22Rv1 (cell line): ENCODE measurements at regions not wholly inside any gene's neighbourhood (a gene's known extent, or its start where the extent isn't known, plus 50 kb on each side); places are given as distances from the start of the nearest gene placed in this dataset.

Source experiments
- CTCF ChIP-seq: fragments of 450-650 bp; IDR thresholded peaks from 2 replicates; pipeline ENCODE4 v1.5.1; 2017; ENCODE audit warnings: mild to moderate bottlenecking
- ZFX ChIP-seq: fragments of 450-650 bp; IDR thresholded peaks from 2 replicates; pipeline ENCODE4 v1.6.1; 2017; ENCODE audit warnings: antibody characterized with exemption, borderline replicate concordance

DNA sequence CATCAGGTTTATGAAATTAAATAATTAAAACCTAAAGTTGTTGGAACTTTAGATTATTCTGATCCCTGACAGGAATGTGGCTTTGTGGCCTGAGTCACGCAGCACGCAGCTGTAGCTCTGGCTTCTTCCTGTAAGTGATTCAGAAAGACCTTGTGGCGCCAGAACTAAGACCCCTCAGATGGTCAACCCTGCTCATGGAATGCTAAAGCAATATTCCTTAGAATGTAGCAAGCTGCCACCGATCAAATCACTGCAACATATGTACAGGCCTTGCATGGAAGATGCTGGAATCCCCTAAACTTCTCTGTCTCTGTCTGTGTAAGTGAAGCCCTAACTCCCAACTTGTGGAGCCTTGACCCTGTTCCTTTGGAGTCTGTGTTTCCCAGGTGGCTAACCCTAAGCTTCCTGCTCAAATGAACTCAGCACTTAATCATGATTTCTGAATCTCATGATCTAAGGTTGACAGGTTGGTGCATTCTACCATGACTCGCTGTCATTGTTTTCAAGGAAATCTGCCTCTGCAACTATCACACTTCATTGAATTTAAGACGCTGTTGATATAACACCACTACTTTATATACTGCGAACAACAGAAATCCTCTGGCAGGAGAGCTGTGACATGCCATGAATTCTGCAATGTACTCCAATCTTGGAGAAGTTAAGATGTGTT lies 111.2 kb upstream of the CST7 start:
- TF ChIP-seq CTCF (no peak), ZFX (no peak)
